ENCODE measurements at regions not wholly inside any gene's neighbourhood (a gene's known extent, or its start where the extent isn't known, plus 50 kb on each side); places are given as distances from the start of the nearest gene placed in this dataset.

GRCh38 chr13:97780486-97780885, 173.0 kb upstream of the IPO5 start:
- DNase-seq (ENCODE audit: low spot score): no peak
- Histone ChIP-seq H3K27ac (peak overlapping the region in 1 of 2 donors; percentile 40), H3K36me3 (no peaks in the 10 kb centered on the region), H3K4me1 (ENCODE audit: control insufficient read depth in 1 of 2, low read depth in 2 of 2) (peaks cover 0 to 19% of the 10 kb centered on the region in 2 donors), H3K9me3 (no peaks in the 10 kb centered on the region), H3K27me3 (replicated peaks; ENCODE audit: insufficient read depth) (no peaks in the 10 kb centered on the region), H3K4me3 (no peak overlapping the region)
- TF ChIP-seq CTCF (IDR thresholded peaks at IDR 0.05): no peak
- no peak for ATAC-seq (ENCODE audit: insufficient number of reproducible peaks, low FRiP score, low read depth)

GRCh38 chr13:97781891-97782305, 171.6 kb upstream of the IPO5 start:
- Histone ChIP-seq H3K4me3 (no peak overlapping the region), H3K36me3 (no peaks in the 10 kb centered on the region), H3K4me1 (ENCODE audit: control insufficient read depth in 1 of 2, low read depth in 2 of 2) (peaks cover 0 to 19% of the 10 kb centered on the region in 2 donors), H3K27me3 (replicated peaks; ENCODE audit: insufficient read depth) (no peaks in the 10 kb centered on the region), H3K9me3 (no peaks in the 10 kb centered on the region), H3K27ac (peak overlapping the region; percentile 28 to 73)
- TF ChIP-seq CTCF (IDR thresholded peaks at IDR 0.05): no peak
- ATAC-seq (ENCODE audit: insufficient number of reproducible peaks, low FRiP score, low read depth) (peak; percentile 25), DNase-seq (ENCODE audit: low spot score) (no peak)

- peaks cover 9% of the 10 kb centered on the region for H3K9me3 ChIP-seq
- DNase-seq (ENCODE audit: low spot score) (no peak), ATAC-seq (ENCODE audit: insufficient number of reproducible peaks, low FRiP score, low read depth) (no peak)
- TF ChIP-seq CTCF (IDR thresholded peaks at IDR 0.05): no peak
- no peaks in the 10 kb centered on the region for H3K36me3 ChIP-seq
- H3K27ac ChIP-seq: no peak overlapping the region
- H3K27me3 ChIP-seq (replicated peaks; ENCODE audit: insufficient read depth): no peaks in the 10 kb centered on the region
- H3K4me1 ChIP-seq (ENCODE audit: control insufficient read depth in 1 of 2, low read depth in 2 of 2): peaks cover 0 to 14% of the 10 kb centered on the region in 2 donors
- no peak overlapping the region for H3K4me3 ChIP-seq
Observed at GRCh38 chr13:97786510-97786909, 167.0 kb upstream of the IPO5 start.

GRCh38 chr13:97797553-97797952, 155.9 kb upstream of the IPO5 start:
- DNase-seq (ENCODE audit: low spot score) (no peak), ATAC-seq (ENCODE audit: insufficient number of reproducible peaks, low FRiP score, low read depth) (no peak)
- Histone ChIP-seq H3K9me3 (peaks cover 14% of the 10 kb centered on the region), H3K4me3 (no peak overlapping the region), H3K27ac (no peak overlapping the region), H3K36me3 (no peaks in the 10 kb centered on the region), H3K4me1 (ENCODE audit: control insufficient read depth in 1 of 2, low read depth in 2 of 2) (no peaks in the 10 kb centered on the region), H3K27me3 (replicated peaks; ENCODE audit: insufficient read depth) (no peaks in the 10 kb centered on the region)
- no peak for TF ChIP-seq CTCF (IDR thresholded peaks at IDR 0.05)

GRCh38 chr13:97798171-97798821, 155.2 kb upstream of the IPO5 start:
- no peaks in the 10 kb centered on the region for H3K27me3 ChIP-seq (replicated peaks; ENCODE audit: insufficient read depth)
- peaks cover 11% of the 10 kb centered on the region for H3K9me3 ChIP-seq
- H3K4me3 ChIP-seq: no peak overlapping the region
- ATAC-seq (ENCODE audit: insufficient number of reproducible peaks, low FRiP score, low read depth) (no peak), DNase-seq (ENCODE audit: low spot score) (no peak)
- TF ChIP-seq CTCF (IDR thresholded peaks at IDR 0.05): no peak
- no peaks in the 10 kb centered on the region for H3K4me1 ChIP-seq (ENCODE audit: control insufficient read depth in 1 of 2, low read depth in 2 of 2)
- H3K27ac ChIP-seq: peak overlapping the region in 1 of 2 donors; percentile 18
- no peaks in the 10 kb centered on the region for H3K36me3 ChIP-seq

All from thoracic aorta (tissue), 2 donors.